Thyroid gland (tissue), 4 donors: ENCODE measurements at regions not wholly inside any gene's neighbourhood (a gene's known extent, or its start where the extent isn't known, plus 50 kb on each side); places are given as distances from the start of the nearest gene placed in this dataset.

ENCODE experiments used
- DNase-seq, 2 donors: peaks; one replicate each; pipeline ENCODE4 v3.0.0-alpha.2; 2019
- H3K27ac ChIP-seq, 3 donors: fragments of 200-600 bp; sonication (generic); 1 replicate in 2 of 3; 2 replicates in 1 of 3; pipeline ENCODE4 v1.5.1; 2016 to 2019; ENCODE audit warnings: mild to moderate bottlenecking in 1 of 3, moderate library complexity in 1 of 3
- H3K27me3 ChIP-seq: fragments of 200-600 bp; sonication (generic); one replicate; pipeline ENCODE4 v1.5.1; 2019
- H3K36me3 ChIP-seq, 2 donors: fragments of 200-600 bp; sonication (generic); one replicate each; pipeline ENCODE4 v1.5.1; 2016 to 2019
- H3K4me1 ChIP-seq, 2 donors: fragments of 200-600 bp; sonication (generic); one replicate each; pipeline ENCODE4 v1.5.1; 2017 to 2019
- H3K4me3 ChIP-seq, 3 donors: fragments of 200-600 bp; sonication (generic); replicated peaks in 1 of 3; 1 replicate in 2 of 3; 2 replicates in 1 of 3; pipeline ENCODE4 v1.5.1; 2016; ENCODE audit warnings: mild to moderate bottlenecking in 1 of 3
- H3K9me3 ChIP-seq: fragments of 200-600 bp; sonication (generic); one replicate; pipeline ENCODE4 v1.5.1; 2017
- POLR2A ChIP-seq, 2 donors: fragments of 450-650 bp; IDR thresholded peaks; one replicate each; pipeline ENCODE4 v1.6.1; 2017; ENCODE audit warnings: antibody characterized with exemption in 2 of 2, mild to moderate bottlenecking in 2 of 2, moderate library complexity in 1 of 2
- WGBS, 2 donors: methylation state at CpG; one replicate each; pipeline ENCODE4 v1.1.5; 2017; 5-methylcytosine and 5-hydroxymethylcytosine counted together
- intact Hi-C: fragments of 100-400 bp; cut with DNase I; formaldehyde crosslinking; loops from one replicate; pipeline ENCODE4 v1.15.1; 2023
- TF ChIP-seq, protein P1 (sequence below), 6 experiments: fragments of 200-600 bp in 3 of 6; fragments of 450-650 bp in 3 of 6; sonication (generic) in 3 of 6; IDR thresholded peaks; one replicate each; pipeline ENCODE4 v1.5.1; 2016 to 2019; ENCODE audit warnings: antibody characterized with exemption in 6 of 6, mild to moderate bottlenecking in 2 of 6, inconsistent platforms in 1 of 6, moderate library complexity in 1 of 6

DNA sequence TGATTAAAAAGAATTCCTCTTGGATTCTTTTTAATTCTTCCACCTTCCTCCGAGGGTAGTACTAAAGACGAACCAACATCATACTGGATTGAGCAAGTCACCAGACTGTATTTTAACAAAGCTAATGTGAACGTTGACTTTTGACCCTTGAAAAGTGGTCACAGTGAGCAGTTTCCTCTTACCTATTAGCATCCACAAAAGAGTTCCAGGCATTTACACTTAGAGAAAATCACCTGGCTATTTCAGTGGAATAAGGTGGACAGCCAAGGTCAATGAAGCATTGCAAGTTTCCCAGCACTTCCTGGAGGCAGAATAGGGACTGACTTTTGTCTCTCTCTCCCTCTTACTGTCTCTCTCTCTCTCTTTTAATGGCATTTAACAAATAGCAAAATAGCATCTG, 145.1 kb upstream of the DAB2 start:
- Histone ChIP-seq H3K9me3 (no peaks in the 10 kb centered on the region), H3K4me3 (no peak overlapping the region), H3K36me3 (no peaks in the 10 kb centered on the region), H3K4me1 (peaks cover 3% of the 10 kb centered on the region in 2 donors), H3K27ac (peak overlapping the region; percentile 13 to 35 (median 14)), H3K27me3 (no peaks in the 10 kb centered on the region)
- 18 to 22% methylated on average over 3 of the region's 3 CpGs for WGBS, 2 donors
- intact Hi-C loops = no loop called here
- no peak for TF ChIP-seq POLR2A (IDR thresholded peaks at IDR 0.05)
- TF ChIP-seq, protein P1, sequence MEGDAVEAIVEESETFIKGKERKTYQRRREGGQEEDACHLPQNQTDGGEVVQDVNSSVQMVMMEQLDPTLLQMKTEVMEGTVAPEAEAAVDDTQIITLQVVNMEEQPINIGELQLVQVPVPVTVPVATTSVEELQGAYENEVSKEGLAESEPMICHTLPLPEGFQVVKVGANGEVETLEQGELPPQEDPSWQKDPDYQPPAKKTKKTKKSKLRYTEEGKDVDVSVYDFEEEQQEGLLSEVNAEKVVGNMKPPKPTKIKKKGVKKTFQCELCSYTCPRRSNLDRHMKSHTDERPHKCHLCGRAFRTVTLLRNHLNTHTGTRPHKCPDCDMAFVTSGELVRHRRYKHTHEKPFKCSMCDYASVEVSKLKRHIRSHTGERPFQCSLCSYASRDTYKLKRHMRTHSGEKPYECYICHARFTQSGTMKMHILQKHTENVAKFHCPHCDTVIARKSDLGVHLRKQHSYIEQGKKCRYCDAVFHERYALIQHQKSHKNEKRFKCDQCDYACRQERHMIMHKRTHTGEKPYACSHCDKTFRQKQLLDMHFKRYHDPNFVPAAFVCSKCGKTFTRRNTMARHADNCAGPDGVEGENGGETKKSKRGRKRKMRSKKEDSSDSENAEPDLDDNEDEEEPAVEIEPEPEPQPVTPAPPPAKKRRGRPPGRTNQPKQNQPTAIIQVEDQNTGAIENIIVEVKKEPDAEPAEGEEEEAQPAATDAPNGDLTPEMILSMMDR (IDR thresholded peaks at IDR 0.05) = no peak
- peak; percentile 23 to 35 for DNase-seq

DNA sequence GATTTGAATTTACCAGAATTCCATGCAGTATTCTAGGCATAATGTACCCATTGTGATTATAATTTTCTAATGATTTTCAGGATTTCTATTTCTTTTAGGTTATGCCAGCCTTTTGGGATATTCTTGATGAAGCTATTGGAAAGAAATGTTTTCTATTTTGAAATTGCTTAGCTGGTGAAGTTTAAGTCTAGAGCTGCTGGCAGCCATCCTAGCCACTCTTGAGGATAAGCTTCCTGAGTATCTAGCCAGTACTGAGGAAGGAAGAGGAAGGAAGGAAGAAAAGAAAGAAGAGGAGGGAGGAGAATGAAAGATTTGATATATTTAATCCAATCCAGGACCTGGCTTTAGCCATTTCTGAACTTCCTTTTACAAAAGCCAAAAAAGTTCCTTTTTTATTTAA, 142.1 kb upstream of the DAB2 start:
- no peak for TF ChIP-seq POLR2A (IDR thresholded peaks at IDR 0.05)
- TF ChIP-seq, protein P1 (IDR thresholded peaks at IDR 0.05) = no peak
- Histone ChIP-seq H3K4me1 (peaks cover 3% of the 10 kb centered on the region in 2 donors), H3K36me3 (no peaks in the 10 kb centered on the region), H3K27me3 (no peaks in the 10 kb centered on the region), H3K4me3 (no peak overlapping the region), H3K9me3 (no peaks in the 10 kb centered on the region), H3K27ac (no peak overlapping the region)
- intact Hi-C loops = no loop called here
- peak; percentile 52 to 62 for DNase-seq

DNA sequence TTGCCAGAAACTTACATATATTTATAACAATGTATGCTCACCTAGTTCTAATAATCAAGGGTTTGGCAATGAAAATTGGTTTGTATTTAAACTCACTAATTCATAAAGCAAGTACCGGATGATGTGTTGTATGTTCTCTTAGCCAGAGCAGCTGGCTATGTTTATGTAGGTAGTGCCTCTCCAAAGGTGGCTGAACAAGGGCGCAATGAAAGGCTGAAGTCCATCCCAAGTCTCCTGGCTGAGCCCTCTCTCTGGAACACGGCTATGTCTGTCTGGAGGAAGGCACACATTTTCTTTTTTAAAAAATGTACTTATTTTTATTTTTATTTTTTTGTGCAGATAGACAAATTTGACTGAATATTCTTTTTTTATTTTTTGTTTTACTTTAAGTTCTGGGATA, 141.2 kb upstream of the DAB2 start:
- 70 to 71% methylated on average over 3 of the region's 3 CpGs for WGBS, 2 donors
- H3K9me3 ChIP-seq = no peaks in the 10 kb centered on the region
- peaks cover 3% of the 10 kb centered on the region in 2 donors for H3K4me1 ChIP-seq
- H3K27ac ChIP-seq = no peak overlapping the region
- DNase-seq = no peak
- H3K36me3 ChIP-seq = no peaks in the 10 kb centered on the region
- no peak for TF ChIP-seq POLR2A (IDR thresholded peaks at IDR 0.05)
- TF ChIP-seq, protein P1 (IDR thresholded peaks at IDR 0.05) = no peak
- H3K27me3 ChIP-seq = no peaks in the 10 kb centered on the region
- H3K4me3 ChIP-seq = no peak overlapping the region
- intact Hi-C loops = no loop called here

DNA sequence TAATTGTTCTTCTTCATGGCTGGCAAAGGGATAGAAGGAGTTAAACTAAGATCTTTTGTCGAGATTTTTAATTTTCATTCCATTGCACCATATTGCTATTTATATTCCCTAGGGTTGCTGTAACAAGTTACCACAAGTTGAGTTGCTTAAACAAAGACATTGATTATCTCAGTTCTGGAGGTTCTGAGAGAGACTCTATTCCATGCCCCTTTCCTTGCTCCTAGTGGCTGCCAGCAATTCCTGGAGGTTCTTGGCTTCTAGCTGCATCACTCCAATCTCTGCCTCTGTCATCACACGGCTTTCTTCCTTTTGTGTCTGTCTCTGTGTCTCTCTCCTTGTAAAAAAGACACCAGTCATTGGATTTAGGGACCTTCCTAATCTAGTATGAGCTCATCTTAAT, 136.6 kb upstream of the DAB2 start:
- Histone ChIP-seq H3K4me3 (no peak overlapping the region), H3K27ac (no peak overlapping the region), H3K27me3 (no peaks in the 10 kb centered on the region), H3K9me3 (no peaks in the 10 kb centered on the region), H3K36me3 (no peaks in the 10 kb centered on the region), H3K4me1 (no peaks in the 10 kb centered on the region)
- intact Hi-C loops = no loop called here
- WGBS, 2 donors = 60 to 87% methylated on average over 2 of the region's 2 CpGs
- no peak for TF ChIP-seq POLR2A (IDR thresholded peaks at IDR 0.05)
- TF ChIP-seq, protein P1 (IDR thresholded peaks at IDR 0.05) = no peak
- no peak for DNase-seq

DNA sequence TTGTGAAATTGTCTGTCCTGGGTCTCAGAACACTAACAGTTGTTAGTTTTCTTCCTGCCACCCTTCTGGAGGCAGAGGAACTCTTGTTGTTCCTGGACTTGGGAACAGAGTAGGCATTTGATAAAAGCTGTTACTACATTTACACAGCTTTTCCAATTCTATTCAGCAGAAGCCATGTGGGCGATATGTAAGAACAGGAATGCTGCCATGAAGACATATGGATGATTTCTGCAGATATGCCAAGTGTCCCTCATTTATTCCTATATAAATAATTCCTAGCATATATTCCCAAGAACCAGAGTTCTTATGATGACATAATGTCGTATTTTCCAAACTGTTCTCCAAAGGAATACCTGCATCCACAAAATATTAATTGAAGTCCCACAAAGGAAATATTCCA, 135.9 kb upstream of the DAB2 start:
- no peak overlapping the region for H3K27ac ChIP-seq
- no peak for DNase-seq
- no peaks in the 10 kb centered on the region for H3K36me3 ChIP-seq
- TF ChIP-seq, protein P1 (IDR thresholded peaks at IDR 0.05) = no peak
- no peak for TF ChIP-seq POLR2A (IDR thresholded peaks at IDR 0.05)
- H3K4me3 ChIP-seq = no peak overlapping the region
- intact Hi-C loops = no loop called here
- no peaks in the 10 kb centered on the region for H3K4me1 ChIP-seq
- WGBS, 2 donors = 94 to 96% methylated on average over 2 of the region's 2 CpGs
- H3K27me3 ChIP-seq = no peaks in the 10 kb centered on the region
- no peaks in the 10 kb centered on the region for H3K9me3 ChIP-seq
